ENCODE measurements at regions not wholly inside any gene's neighbourhood (a gene's known extent, or its start where the extent isn't known, plus 50 kb on each side); places are given as distances from the start of the nearest gene placed in this dataset.

GRCh38 chr3:104825116-104825515 lies 541.6 kb upstream of the ALCAM start:
- TF ChIP-seq EZH2 (IDR thresholded peaks at IDR 0.05), result no peak
- no peak for TF ChIP-seq CTCF (IDR thresholded peaks at IDR 0.05)

Measured in neural progenitor cell (in vitro differentiated cells).